MM.1S (cell line): ENCODE measurements at regions not wholly inside any gene's neighbourhood (a gene's known extent, or its start where the extent isn't known, plus 50 kb on each side); places are given as distances from the start of the nearest gene placed in this dataset.

Source experiments
- DNase-seq: peaks from one replicate; pipeline ENCODE4 v3.0.0-alpha.2; 2015
- H2AFZ ChIP-seq: fragments of 300-600 bp; sonication (generic); 2 replicates; pipeline ENCODE4 v1.6.0; 2016; ENCODE audit warnings: antibody characterized with exemption, low read length
- H3F3A ChIP-seq: fragments of 300-600 bp; sonication (generic); 2 replicates; pipeline ENCODE4 v1.6.1; 2016; ENCODE audit warnings: mild to moderate bottlenecking, antibody characterized with exemption, low read length, moderate library complexity, mixed read lengths; ENCODE audit not compliant: insufficient read depth
- H3K27ac ChIP-seq: fragments of 300-600 bp; sonication (generic); 2 replicates; pipeline ENCODE4 v1.5.1; 2016; ENCODE audit warnings: mild to moderate bottlenecking, low read length
- H3K27me3 ChIP-seq: fragments of 300-600 bp; sonication (generic); replicated peaks from 2 replicates; pipeline ENCODE4 v1.6.0; 2016; ENCODE audit warnings: low read length; ENCODE audit not compliant: insufficient read depth
- H3K36me3 ChIP-seq: fragments of 300-600 bp; sonication (generic); replicated peaks from 2 replicates; pipeline ENCODE4 v1.6.1; 2016; ENCODE audit warnings: mild to moderate bottlenecking, low read length, mixed read lengths; ENCODE audit not compliant: insufficient read depth
- H3K4me1 ChIP-seq: fragments of 300-600 bp; sonication (generic); 2 replicates; pipeline ENCODE4 v1.6.1; 2016; ENCODE audit warnings: low read length, mixed read lengths
- H3K4me2 ChIP-seq: fragments of 300-600 bp; sonication (generic); 2 replicates; pipeline ENCODE4 v1.6.0; 2016; ENCODE audit warnings: low read depth, low read length
- H3K4me3 ChIP-seq: fragments of 300-600 bp; sonication (generic); 2 replicates; pipeline ENCODE4 v1.5.1; 2016; ENCODE audit warnings: low read length, mixed read lengths
- H3K79me2 ChIP-seq: fragments of 300-600 bp; sonication (generic); 2 replicates; pipeline ENCODE4 v1.6.1; 2016; ENCODE audit warnings: mixed run types, low read length, mixed read lengths
- H3K9ac ChIP-seq: fragments of 300-600 bp; sonication (generic); 2 replicates; pipeline ENCODE4 v1.6.1; 2016; ENCODE audit warnings: low read length, mixed read lengths
- H3K9me2 ChIP-seq: fragments of 300-600 bp; sonication (generic); replicated peaks from 2 replicates; pipeline ENCODE4 v1.6.1; 2016; ENCODE audit warnings: mild to moderate bottlenecking, low read length, mixed read lengths; ENCODE audit not compliant: insufficient read depth
- H3K9me3 ChIP-seq: fragments of 300-600 bp; sonication (generic); replicated peaks from 2 replicates; pipeline ENCODE4 v1.6.1; 2016; ENCODE audit warnings: mild to moderate bottlenecking, low read length, mixed read lengths; ENCODE audit not compliant: insufficient read depth
- H4K20me1 ChIP-seq: fragments of 300-600 bp; sonication (generic); 2 replicates; pipeline ENCODE4 v1.6.1; 2016; ENCODE audit warnings: mild to moderate bottlenecking, low read length, moderate library complexity, mixed read lengths; ENCODE audit not compliant: insufficient read depth
- EZH2 ChIP-seq: fragments of 300-600 bp; sonication (generic); optimal IDR thresholded peaks from 2 replicates; pipeline ENCODE3; 2017; ENCODE audit warnings: low read depth, mild to moderate bottlenecking, antibody characterized with exemption, low read length, mixed read lengths
- EZH2phosphoT487 ChIP-seq: fragments of 300-600 bp; sonication (generic); IDR thresholded peaks from 2 replicates; pipeline ENCODE4 v1.6.1; 2018; ENCODE audit warnings: antibody characterized with exemption, low read length
- TF ChIP-seq, protein P1 (sequence below): fragments of 300-600 bp; sonication (generic); IDR thresholded peaks from 2 replicates; pipeline ENCODE4 v1.5.1; 2016; ENCODE audit warnings: antibody characterized with exemption, low read length, mixed read lengths

DNA sequence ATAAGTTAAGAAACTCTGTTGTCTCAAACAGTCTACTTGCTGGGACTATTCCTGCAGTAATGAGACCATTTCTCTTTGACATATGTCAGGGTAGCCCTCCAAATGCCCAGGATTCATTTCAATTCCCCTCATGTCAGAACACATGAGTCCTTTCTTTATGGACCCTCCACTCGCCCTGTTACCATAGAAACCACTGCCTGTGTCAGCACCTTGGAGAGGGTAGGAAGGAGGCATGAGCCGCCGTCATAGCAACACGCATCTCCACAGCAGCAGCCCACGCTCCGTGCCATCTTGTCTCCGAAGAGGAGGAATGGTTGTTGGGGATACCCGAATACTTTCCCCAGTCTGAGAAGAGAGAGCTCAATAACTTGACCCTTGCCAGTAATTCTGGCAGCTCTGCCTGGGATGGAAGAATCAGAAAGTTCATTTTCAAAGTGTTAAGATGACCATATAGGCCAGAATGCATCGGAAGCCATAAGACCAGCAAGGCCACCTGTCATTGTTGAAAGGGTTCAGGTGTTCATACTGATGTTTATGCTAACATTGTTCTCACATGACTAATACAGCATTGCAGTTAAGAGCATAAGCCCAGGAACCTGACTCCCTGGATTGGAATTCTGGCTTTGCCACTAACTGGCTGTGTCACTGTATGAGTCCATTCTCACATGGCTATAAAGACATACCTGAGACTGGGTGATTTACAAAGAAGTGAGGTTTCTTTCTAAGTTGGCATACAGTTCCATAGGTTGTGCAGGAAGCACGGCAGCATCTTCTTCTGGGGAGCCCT lies 141.3 kb downstream of the ABCC12 start:
- H4K20me1 ChIP-seq: no peaks in the 10 kb centered on the region
- H3K36me3 ChIP-seq: no peaks in the 10 kb centered on the region
- no peak overlapping the region for H3K27ac ChIP-seq
- no peaks in the 10 kb centered on the region for H3K4me1 ChIP-seq
- no peak overlapping the region for H3K4me2 ChIP-seq
- no peaks in the 10 kb centered on the region for H3F3A ChIP-seq
- no peak for DNase-seq
- no peaks in the 10 kb centered on the region for H3K27me3 ChIP-seq
- no peaks in the 10 kb centered on the region for H3K79me2 ChIP-seq
- H3K9me2 ChIP-seq: no peaks in the 10 kb centered on the region
- H3K4me3 ChIP-seq: no peak overlapping the region
- no peaks in the 10 kb centered on the region for H3K9me3 ChIP-seq
- no peak overlapping the region for H2AFZ ChIP-seq
- TF ChIP-seq, protein P1, sequence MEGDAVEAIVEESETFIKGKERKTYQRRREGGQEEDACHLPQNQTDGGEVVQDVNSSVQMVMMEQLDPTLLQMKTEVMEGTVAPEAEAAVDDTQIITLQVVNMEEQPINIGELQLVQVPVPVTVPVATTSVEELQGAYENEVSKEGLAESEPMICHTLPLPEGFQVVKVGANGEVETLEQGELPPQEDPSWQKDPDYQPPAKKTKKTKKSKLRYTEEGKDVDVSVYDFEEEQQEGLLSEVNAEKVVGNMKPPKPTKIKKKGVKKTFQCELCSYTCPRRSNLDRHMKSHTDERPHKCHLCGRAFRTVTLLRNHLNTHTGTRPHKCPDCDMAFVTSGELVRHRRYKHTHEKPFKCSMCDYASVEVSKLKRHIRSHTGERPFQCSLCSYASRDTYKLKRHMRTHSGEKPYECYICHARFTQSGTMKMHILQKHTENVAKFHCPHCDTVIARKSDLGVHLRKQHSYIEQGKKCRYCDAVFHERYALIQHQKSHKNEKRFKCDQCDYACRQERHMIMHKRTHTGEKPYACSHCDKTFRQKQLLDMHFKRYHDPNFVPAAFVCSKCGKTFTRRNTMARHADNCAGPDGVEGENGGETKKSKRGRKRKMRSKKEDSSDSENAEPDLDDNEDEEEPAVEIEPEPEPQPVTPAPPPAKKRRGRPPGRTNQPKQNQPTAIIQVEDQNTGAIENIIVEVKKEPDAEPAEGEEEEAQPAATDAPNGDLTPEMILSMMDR: no peak
- TF ChIP-seq EZH2 (no peak), EZH2phosphoT487 (no peak)
- no peak overlapping the region for H3K9ac ChIP-seq

DNA sequence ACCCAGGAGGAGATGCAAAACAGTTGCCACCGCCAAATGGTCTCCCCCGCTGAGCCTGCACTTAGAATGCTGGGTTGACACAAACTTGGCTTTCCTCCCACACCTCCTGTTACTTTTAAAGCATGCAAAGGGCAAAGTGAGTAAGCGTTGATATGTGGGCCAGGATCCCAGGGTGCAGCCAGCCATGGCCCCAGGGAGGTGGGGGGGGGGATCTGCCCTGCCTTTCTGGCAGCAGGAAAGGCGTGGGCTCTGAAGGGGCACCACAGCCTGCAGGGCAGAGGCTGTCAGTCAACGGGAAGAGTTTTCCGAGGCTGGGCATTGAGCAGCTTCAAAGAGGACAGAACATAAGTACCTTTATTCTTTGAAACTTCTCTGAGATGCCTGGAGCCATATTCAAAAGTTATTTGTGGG lies 142.3 kb downstream of the ABCC12 start:
- H3K9me3 ChIP-seq: no peaks in the 10 kb centered on the region
- DNase-seq: no peak
- no peaks in the 10 kb centered on the region for H3F3A ChIP-seq
- H4K20me1 ChIP-seq: no peaks in the 10 kb centered on the region
- TF ChIP-seq EZH2phosphoT487: no peak
- no peak for TF ChIP-seq EZH2
- TF ChIP-seq, protein P1: no peak
- no peak overlapping the region for H3K4me3 ChIP-seq
- no peaks in the 10 kb centered on the region for H3K79me2 ChIP-seq
- H3K9me2 ChIP-seq: no peaks in the 10 kb centered on the region
- H3K4me2 ChIP-seq: no peak overlapping the region
- no peak overlapping the region for H2AFZ ChIP-seq
- H3K36me3 ChIP-seq: no peaks in the 10 kb centered on the region
- H3K27me3 ChIP-seq: no peaks in the 10 kb centered on the region
- no peak overlapping the region for H3K27ac ChIP-seq
- H3K9ac ChIP-seq: no peak overlapping the region
- no peaks in the 10 kb centered on the region for H3K4me1 ChIP-seq

DNA sequence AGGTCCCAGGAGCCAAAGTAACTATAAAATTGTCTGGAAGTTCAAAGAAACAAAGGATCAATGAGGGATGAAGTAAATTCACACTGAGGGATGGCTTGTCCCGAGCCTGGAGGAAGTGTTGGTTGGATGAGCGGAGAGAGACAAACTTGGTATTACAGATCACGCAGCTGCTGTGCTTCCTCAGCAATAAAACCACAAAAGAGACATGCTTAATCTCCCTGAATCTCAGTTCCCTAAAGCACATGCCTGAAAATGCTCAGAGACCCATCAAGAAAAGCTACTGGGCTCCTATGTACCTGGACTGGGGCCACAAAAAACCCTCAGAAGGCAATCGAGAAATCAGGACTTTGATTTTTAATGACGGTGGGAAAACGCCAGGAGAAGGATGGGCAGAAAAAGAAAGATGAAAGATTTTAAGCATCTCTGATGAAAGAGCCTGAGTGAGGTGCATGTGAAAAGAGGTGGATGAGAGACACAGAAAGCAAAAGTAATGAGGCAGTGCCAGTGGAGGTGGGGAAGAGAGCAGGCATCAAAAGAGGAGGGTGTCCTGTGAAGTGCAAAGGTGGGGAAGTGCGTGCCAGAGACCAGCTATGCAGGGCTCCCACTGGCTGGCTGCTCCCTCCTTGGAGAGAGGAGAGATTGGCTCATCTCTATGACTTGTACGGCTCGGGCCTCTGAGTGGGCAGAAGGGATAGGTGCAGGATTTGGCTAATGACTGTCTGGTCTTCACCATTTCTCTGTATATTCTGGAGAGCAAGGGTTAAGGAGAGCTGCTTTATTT lies 143.7 kb downstream of the ABCC12 start:
- H2AFZ ChIP-seq: no peak overlapping the region
- no peaks in the 10 kb centered on the region for H3K79me2 ChIP-seq
- no peaks in the 10 kb centered on the region for H3K4me1 ChIP-seq
- H3K27me3 ChIP-seq: no peaks in the 10 kb centered on the region
- no peaks in the 10 kb centered on the region for H3K9me3 ChIP-seq
- H3F3A ChIP-seq: no peaks in the 10 kb centered on the region
- H3K9me2 ChIP-seq: no peaks in the 10 kb centered on the region
- DNase-seq: peak; percentile 15
- 0 out of 2 replicates have a peak overlapping the region, but pooled peaks have one; percentile 9 for H3K4me3 ChIP-seq
- no peak overlapping the region for H3K27ac ChIP-seq
- H3K4me2 ChIP-seq: peak overlapping the region; percentile 19; the same call in 1 of the 2 replicates
- no peaks in the 10 kb centered on the region for H4K20me1 ChIP-seq
- no peak overlapping the region for H3K9ac ChIP-seq
- H3K36me3 ChIP-seq: no peaks in the 10 kb centered on the region
- TF ChIP-seq EZH2 (no peak), EZH2phosphoT487 (no peak)
- TF ChIP-seq, protein P1: no peak
